Esophagus muscularis mucosa (tissue), 3 donors: ENCODE measurements at regions not wholly inside any gene's neighbourhood (a gene's known extent, or its start where the extent isn't known, plus 50 kb on each side); places are given as distances from the start of the nearest gene placed in this dataset.

ENCODE experiments used
- CTCF ChIP-seq, 3 experiments: fragments of 200-600 bp in 2 of 3; fragments of 450-650 bp in 1 of 3; sonication (generic) in 2 of 3; IDR thresholded peaks; one replicate each; pipeline ENCODE4 v1.5.1; 2017 to 2019; ENCODE audit warnings: antibody characterized with exemption in 3 of 3, mild to moderate bottlenecking in 2 of 3, moderate library complexity in 1 of 3
- POLR2A ChIP-seq: fragments of 450-650 bp; IDR thresholded peaks from one replicate; pipeline ENCODE4 v1.6.1; 2017; ENCODE audit warnings: antibody characterized with exemption, moderate library complexity, mild to moderate bottlenecking, low read depth

GRCh38 chr7:153090209-153090608, 330.7 kb downstream of the ACTR3B start:
- TF ChIP-seq POLR2A (no peak), CTCF (IDR thresholded peaks at IDR 0.05) (no peak)
